GM23338 (cell line): ENCODE measurements at regions not wholly inside any gene's neighbourhood (a gene's known extent, or its start where the extent isn't known, plus 50 kb on each side); places are given as distances from the start of the nearest gene placed in this dataset.

Experiments used
- ATAC-seq: fragments of 200-7000 bp; cut with Tn5 transposase; 3 replicates; pipeline ENCODE4 v1.9.1; 2020
- DNase-seq: peaks from one replicate; pipeline ENCODE4 v3.0.0-alpha.2; 2015; ENCODE audit warnings: low spot score
- H2AFZ ChIP-seq: fragments of 200-600 bp; sonication (generic); 2 replicates; pipeline ENCODE4 v1.8.0; 2016; ENCODE audit warnings: antibody characterized with exemption, mild to moderate bottlenecking, moderate library complexity
- H3F3A ChIP-seq: fragments of 200-600 bp; sonication (generic); replicated peaks from 2 replicates; pipeline ENCODE4 v1.8.0; 2017; ENCODE audit warnings: antibody characterized with exemption, mixed run types, low read depth
- H3K27ac ChIP-seq: fragments of 200-600 bp; sonication (generic); 2 replicates; pipeline ENCODE4 v1.6.1; 2016; ENCODE audit warnings: low read depth
- H3K27me3 ChIP-seq: fragments of 200-600 bp; sonication (generic); 2 replicates; pipeline ENCODE4 v1.8.0; 2016; ENCODE audit warnings: mild to moderate bottlenecking, mixed run types, moderate library complexity; ENCODE audit not compliant: insufficient read depth
- H3K36me3 ChIP-seq: fragments of 200-600 bp; sonication (generic); 2 replicates; pipeline ENCODE4 v1.8.0; 2016; ENCODE audit warnings: mild to moderate bottlenecking; ENCODE audit not compliant: insufficient read depth
- H3K4me1 ChIP-seq: fragments of 200-600 bp; sonication (generic); 2 replicates; pipeline ENCODE4 v1.8.0; 2016; ENCODE audit warnings: mild to moderate bottlenecking, moderate library complexity; ENCODE audit not compliant: insufficient read depth
- H3K4me2 ChIP-seq: fragments of 200-600 bp; sonication (generic); 2 replicates; pipeline ENCODE4 v1.7.1; 2017; ENCODE audit warnings: mixed run types
- H3K4me3 ChIP-seq: fragments of 200-600 bp; sonication (generic); 2 replicates; pipeline ENCODE4 v1.6.1; 2016; ENCODE audit warnings: mixed run types
- H3K79me2 ChIP-seq: fragments of 200-600 bp; sonication (generic); replicated peaks from 2 replicates; pipeline ENCODE4 v1.8.0; 2017; ENCODE audit warnings: mild to moderate bottlenecking; ENCODE audit not compliant: insufficient read depth
- H3K9me2 ChIP-seq: fragments of 200-600 bp; sonication (generic); 2 replicates; pipeline ENCODE4 v1.8.0; 2017; ENCODE audit not compliant: insufficient read depth
- H4K20me1 ChIP-seq: fragments of 200-600 bp; sonication (generic); replicated peaks from 2 replicates; pipeline ENCODE4 v1.8.0; 2017; ENCODE audit warnings: mild to moderate bottlenecking; ENCODE audit not compliant: insufficient read depth
- H3K27ac Mint-ChIP-seq: 2 replicates; pipeline ENCODE4 v1.8.0; 2020; ENCODE audit warnings: inconsistent platforms, mild to moderate bottlenecking, moderate library complexity, mixed read lengths
- H3K27me3 Mint-ChIP-seq: 3 replicates; pipeline ENCODE4 v1.8.0; 2022; ENCODE audit warnings: low read depth, mild to moderate bottlenecking, moderate library complexity, mixed read lengths, inconsistent platforms; ENCODE audit not compliant: insufficient read depth, poor library complexity
- H3K36me3 Mint-ChIP-seq: 3 replicates; pipeline ENCODE4 v1.8.0; 2021; ENCODE audit warnings: low read depth, mild to moderate bottlenecking, inconsistent platforms, moderate library complexity, mixed read lengths
- H3K4me1 Mint-ChIP-seq: 3 replicates; pipeline ENCODE4 v1.8.0; 2020; ENCODE audit warnings: mild to moderate bottlenecking, inconsistent platforms, mixed read lengths
- H3K4me3 Mint-ChIP-seq: 3 replicates; pipeline ENCODE4 v1.8.0; 2021; ENCODE audit warnings: moderate library complexity, mild to moderate bottlenecking, inconsistent platforms, mixed read lengths
- H3K9me3 Mint-ChIP-seq: 3 replicates; pipeline ENCODE4 v1.8.0; 2020; ENCODE audit warnings: moderate library complexity, mild to moderate bottlenecking, inconsistent platforms, mixed read lengths
- CREB1 ChIP-seq: fragments of 250-450 bp; sonication (Bioruptor Pico); IDR thresholded peaks from 2 replicates; pipeline ENCODE4 v1.5.0; 2020; ENCODE audit warnings: low read depth, mild to moderate bottlenecking, moderate library complexity
- EZH2 ChIP-seq: fragments of 200-600 bp; sonication (generic); IDR thresholded peaks from one replicate; pipeline ENCODE4 v1.8.0; 2017; ENCODE audit warnings: antibody characterized with exemption, mild to moderate bottlenecking, low read depth; ENCODE audit not compliant: unreplicated experiment
- EZH2phosphoT487 ChIP-seq: fragments of 200-600 bp; sonication (generic); IDR thresholded peaks from one replicate; pipeline ENCODE4 v1.8.1; 2018; ENCODE audit warnings: antibody characterized with exemption; ENCODE audit not compliant: unreplicated experiment
- JUNB ChIP-seq: IDR thresholded peaks from one replicate; pipeline ENCODE4 v1.6.1; 2016; ENCODE audit warnings: antibody characterized with exemption; ENCODE audit not compliant: unreplicated experiment
- NANOG ChIP-seq: IDR thresholded peaks from 2 replicates; pipeline ENCODE4 v1.6.1; 2016; ENCODE audit warnings: antibody characterized with exemption, borderline replicate concordance
- POLR2AphosphoS5 ChIP-seq: IDR thresholded peaks from 2 replicates; pipeline ENCODE4 v1.6.1; 2016; ENCODE audit warnings: antibody characterized with exemption, low read depth
- STAT1 ChIP-seq: IDR thresholded peaks from one replicate; pipeline ENCODE4 v1.6.1; 2016; ENCODE audit warnings: antibody characterized with exemption; ENCODE audit not compliant: unreplicated experiment
- ZNF114 ChIP-seq: fragments of 250-450 bp; sonication (Bioruptor Pico); IDR thresholded peaks from 2 replicates; pipeline ENCODE4 v1.5.0; 2020; ENCODE audit warnings: mild to moderate bottlenecking, moderate library complexity
- ZNF331 ChIP-seq: fragments of 250-450 bp; sonication (Bioruptor Pico); IDR thresholded peaks from 2 replicates; pipeline ENCODE4 v1.5.0; 2020; ENCODE audit warnings: low read depth, mild to moderate bottlenecking, moderate library complexity
- TF ChIP-seq, protein P1 (sequence below): fragments of 250-450 bp; sonication (Bioruptor Pico); IDR thresholded peaks from 2 replicates; pipeline ENCODE4 v1.5.0; 2020; ENCODE audit warnings: mild to moderate bottlenecking, moderate library complexity
- TF ChIP-seq, protein P2 (sequence below): IDR thresholded peaks from one replicate; pipeline ENCODE4 v1.6.1; 2018; ENCODE audit warnings: antibody characterized with exemption; ENCODE audit not compliant: unreplicated experiment
- TF ChIP-seq, protein P3 (sequence below): IDR thresholded peaks from 2 replicates; pipeline ENCODE4 v1.6.1; 2016; ENCODE audit warnings: antibody characterized with exemption
- TF ChIP-seq, protein P4 (sequence below), 2 experiments: fragments of 200-600 bp in 1 of 2; sonication (generic) in 1 of 2; conservative IDR thresholded peaks; 2 replicates each; pipeline versions ENCODE4 v1.5.1 to v1.6.1; 2016 to 2017; ENCODE audit warnings: antibody characterized with exemption in 2 of 2, low read depth in 2 of 2, mild to moderate bottlenecking in 2 of 2, moderate library complexity in 1 of 2

DNA sequence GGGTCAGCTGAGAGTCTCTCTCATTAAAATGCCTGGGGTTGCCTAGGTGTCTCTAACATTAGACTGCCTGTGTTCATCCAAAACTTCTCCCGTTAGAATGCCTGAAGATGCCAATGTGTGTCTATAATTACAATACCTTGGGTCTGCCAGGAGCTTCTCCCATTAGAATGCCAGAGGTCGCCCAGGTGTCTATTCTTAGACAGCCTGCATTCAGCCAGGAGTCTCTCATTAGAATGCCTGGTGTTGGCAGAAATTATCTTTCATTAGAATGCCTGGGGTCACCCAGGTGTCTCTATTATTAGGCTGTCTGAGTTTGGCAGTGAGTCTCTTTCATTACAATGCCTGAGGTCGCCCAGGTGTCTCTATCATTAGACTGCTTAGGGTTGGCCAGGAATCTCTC, 1560.2 kb downstream of the UQCRFS1 start:
- H3K79me2 ChIP-seq = no peaks in the 10 kb centered on the region
- Mint-ChIP-seq H3K4me1 (no peaks in the 10 kb centered on the region), H3K36me3 (peaks cover 67% of the 10 kb centered on the region), H3K9me3 (peaks cover 100% of the 10 kb centered on the region), H3K27ac (no peak overlapping the region), H3K27me3 (peaks cover 8% of the 10 kb centered on the region), H3K4me3 (no peak overlapping the region)
- H3K4me3 ChIP-seq = no peak overlapping the region
- ATAC-seq (no peak), DNase-seq (no peak)
- H3K36me3 ChIP-seq = no peaks in the 10 kb centered on the region
- TF ChIP-seq STAT1 = no peak
- TF ChIP-seq POLR2AphosphoS5 = no peak
- TF ChIP-seq, protein P1, sequence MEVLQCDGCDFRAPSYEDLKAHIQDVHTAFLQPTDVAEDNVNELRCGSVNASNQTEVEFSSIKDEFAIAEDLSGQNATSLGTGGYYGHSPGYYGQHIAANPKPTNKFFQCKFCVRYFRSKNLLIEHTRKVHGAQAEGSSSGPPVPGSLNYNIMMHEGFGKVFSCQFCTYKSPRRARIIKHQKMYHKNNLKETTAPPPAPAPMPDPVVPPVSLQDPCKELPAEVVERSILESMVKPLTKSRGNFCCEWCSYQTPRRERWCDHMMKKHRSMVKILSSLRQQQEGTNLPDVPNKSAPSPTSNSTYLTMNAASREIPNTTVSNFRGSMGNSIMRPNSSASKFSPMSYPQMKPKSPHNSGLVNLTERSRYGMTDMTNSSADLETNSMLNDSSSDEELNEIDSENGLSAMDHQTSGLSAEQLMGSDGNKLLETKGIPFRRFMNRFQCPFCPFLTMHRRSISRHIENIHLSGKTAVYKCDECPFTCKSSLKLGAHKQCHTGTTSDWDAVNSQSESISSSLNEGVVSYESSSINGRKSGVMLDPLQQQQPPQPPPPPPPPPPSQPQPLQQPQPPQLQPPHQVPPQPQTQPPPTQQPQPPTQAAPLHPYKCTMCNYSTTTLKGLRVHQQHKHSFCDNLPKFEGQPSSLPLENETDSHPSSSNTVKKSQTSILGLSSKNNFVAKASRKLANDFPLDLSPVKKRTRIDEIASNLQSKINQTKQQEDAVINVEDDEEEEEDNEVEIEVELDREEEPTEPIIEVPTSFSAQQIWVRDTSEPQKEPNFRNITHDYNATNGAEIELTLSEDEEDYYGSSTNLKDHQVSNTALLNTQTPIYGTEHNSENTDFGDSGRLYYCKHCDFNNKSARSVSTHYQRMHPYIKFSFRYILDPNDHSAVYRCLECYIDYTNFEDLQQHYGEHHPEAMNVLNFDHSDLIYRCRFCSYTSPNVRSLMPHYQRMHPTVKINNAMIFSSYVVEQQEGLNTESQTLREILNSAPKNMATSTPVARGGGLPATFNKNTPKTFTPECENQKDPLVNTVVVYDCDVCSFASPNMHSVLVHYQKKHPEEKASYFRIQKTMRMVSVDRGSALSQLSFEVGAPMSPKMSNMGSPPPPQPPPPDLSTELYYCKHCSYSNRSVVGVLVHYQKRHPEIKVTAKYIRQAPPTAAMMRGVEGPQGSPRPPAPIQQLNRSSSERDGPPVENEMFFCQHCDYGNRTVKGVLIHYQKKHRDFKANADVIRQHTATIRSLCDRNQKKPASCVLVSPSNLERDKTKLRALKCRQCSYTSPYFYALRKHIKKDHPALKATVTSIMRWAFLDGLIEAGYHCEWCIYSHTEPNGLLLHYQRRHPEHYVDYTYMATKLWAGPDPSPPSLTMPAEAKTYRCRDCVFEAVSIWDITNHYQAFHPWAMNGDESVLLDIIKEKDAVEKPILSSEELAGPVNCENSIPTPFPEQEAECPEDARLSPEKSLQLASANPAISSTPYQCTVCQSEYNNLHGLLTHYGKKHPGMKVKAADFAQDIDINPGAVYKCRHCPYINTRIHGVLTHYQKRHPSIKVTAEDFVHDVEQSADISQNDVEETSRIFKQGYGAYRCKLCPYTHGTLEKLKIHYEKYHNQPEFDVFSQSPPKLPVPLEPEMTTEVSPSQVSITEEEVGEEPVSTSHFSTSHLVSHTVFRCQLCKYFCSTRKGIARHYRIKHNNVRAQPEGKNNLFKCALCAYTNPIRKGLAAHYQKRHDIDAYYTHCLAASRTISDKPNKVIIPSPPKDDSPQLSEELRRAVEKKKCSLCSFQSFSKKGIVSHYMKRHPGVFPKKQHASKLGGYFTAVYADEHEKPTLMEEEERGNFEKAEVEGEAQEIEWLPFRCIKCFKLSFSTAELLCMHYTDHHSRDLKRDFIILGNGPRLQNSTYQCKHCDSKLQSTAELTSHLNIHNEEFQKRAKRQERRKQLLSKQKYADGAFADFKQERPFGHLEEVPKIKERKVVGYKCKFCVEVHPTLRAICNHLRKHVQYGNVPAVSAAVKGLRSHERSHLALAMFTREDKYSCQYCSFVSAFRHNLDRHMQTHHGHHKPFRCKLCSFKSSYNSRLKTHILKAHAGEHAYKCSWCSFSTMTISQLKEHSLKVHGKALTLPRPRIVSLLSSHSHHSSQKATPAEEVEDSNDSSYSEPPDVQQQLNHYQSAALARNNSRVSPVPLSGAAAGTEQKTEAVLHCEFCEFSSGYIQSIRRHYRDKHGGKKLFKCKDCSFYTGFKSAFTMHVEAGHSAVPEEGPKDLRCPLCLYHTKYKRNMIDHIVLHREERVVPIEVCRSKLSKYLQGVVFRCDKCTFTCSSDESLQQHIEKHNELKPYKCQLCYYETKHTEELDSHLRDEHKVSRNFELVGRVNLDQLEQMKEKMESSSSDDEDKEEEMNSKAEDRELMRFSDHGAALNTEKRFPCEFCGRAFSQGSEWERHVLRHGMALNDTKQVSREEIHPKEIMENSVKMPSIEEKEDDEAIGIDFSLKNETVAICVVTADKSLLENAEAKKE (CRISPR knock-in tag) = no peak
- TF ChIP-seq, protein P2, sequence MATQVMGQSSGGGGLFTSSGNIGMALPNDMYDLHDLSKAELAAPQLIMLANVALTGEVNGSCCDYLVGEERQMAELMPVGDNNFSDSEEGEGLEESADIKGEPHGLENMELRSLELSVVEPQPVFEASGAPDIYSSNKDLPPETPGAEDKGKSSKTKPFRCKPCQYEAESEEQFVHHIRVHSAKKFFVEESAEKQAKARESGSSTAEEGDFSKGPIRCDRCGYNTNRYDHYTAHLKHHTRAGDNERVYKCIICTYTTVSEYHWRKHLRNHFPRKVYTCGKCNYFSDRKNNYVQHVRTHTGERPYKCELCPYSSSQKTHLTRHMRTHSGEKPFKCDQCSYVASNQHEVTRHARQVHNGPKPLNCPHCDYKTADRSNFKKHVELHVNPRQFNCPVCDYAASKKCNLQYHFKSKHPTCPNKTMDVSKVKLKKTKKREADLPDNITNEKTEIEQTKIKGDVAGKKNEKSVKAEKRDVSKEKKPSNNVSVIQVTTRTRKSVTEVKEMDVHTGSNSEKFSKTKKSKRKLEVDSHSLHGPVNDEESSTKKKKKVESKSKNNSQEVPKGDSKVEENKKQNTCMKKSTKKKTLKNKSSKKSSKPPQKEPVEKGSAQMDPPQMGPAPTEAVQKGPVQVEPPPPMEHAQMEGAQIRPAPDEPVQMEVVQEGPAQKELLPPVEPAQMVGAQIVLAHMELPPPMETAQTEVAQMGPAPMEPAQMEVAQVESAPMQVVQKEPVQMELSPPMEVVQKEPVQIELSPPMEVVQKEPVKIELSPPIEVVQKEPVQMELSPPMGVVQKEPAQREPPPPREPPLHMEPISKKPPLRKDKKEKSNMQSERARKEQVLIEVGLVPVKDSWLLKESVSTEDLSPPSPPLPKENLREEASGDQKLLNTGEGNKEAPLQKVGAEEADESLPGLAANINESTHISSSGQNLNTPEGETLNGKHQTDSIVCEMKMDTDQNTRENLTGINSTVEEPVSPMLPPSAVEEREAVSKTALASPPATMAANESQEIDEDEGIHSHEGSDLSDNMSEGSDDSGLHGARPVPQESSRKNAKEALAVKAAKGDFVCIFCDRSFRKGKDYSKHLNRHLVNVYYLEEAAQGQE = no peak
- TF ChIP-seq ZNF331 (CRISPR knock-in tag) = no peak
- TF ChIP-seq EZH2phosphoT487 = no peak
- no peak for TF ChIP-seq ZNF114 (CRISPR knock-in tag)
- TF ChIP-seq JUNB = no peak
- no peak for TF ChIP-seq EZH2
- no peak for TF ChIP-seq NANOG
- TF ChIP-seq CREB1 (CRISPR knock-in tag) = no peak
- TF ChIP-seq, protein P3, sequence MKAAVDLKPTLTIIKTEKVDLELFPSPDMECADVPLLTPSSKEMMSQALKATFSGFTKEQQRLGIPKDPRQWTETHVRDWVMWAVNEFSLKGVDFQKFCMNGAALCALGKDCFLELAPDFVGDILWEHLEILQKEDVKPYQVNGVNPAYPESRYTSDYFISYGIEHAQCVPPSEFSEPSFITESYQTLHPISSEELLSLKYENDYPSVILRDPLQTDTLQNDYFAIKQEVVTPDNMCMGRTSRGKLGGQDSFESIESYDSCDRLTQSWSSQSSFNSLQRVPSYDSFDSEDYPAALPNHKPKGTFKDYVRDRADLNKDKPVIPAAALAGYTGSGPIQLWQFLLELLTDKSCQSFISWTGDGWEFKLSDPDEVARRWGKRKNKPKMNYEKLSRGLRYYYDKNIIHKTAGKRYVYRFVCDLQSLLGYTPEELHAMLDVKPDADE = no peak
- TF ChIP-seq, protein P4, sequence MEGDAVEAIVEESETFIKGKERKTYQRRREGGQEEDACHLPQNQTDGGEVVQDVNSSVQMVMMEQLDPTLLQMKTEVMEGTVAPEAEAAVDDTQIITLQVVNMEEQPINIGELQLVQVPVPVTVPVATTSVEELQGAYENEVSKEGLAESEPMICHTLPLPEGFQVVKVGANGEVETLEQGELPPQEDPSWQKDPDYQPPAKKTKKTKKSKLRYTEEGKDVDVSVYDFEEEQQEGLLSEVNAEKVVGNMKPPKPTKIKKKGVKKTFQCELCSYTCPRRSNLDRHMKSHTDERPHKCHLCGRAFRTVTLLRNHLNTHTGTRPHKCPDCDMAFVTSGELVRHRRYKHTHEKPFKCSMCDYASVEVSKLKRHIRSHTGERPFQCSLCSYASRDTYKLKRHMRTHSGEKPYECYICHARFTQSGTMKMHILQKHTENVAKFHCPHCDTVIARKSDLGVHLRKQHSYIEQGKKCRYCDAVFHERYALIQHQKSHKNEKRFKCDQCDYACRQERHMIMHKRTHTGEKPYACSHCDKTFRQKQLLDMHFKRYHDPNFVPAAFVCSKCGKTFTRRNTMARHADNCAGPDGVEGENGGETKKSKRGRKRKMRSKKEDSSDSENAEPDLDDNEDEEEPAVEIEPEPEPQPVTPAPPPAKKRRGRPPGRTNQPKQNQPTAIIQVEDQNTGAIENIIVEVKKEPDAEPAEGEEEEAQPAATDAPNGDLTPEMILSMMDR (conservative IDR thresholded peaks at IDR 0.05; ENCODE audit: low read depth in 2 of 2) = no peak
- H3K4me1 ChIP-seq = no peaks in the 10 kb centered on the region
- no peak overlapping the region for H2AFZ ChIP-seq
- no peaks in the 10 kb centered on the region for H3F3A ChIP-seq
- H4K20me1 ChIP-seq = no peaks in the 10 kb centered on the region
- H3K9me2 ChIP-seq = no peaks in the 10 kb centered on the region
- no peaks in the 10 kb centered on the region for H3K27me3 ChIP-seq
- H3K4me2 ChIP-seq = no peak overlapping the region
- H3K27ac ChIP-seq = no peak overlapping the region
